Thymus (tissue), 11 donors: ENCODE measurements at regions not wholly inside any gene's neighbourhood (a gene's known extent, or its start where the extent isn't known, plus 50 kb on each side); places are given as distances from the start of the nearest gene placed in this dataset.

Source experiments
- DNase-seq, 9 donors: peaks; one replicate each; pipeline ENCODE4 v3.0.0-alpha.2; 2013; ENCODE audit warnings: low spot score in 9 of 9, low read depth in 6 of 9, missing footprints in 1 of 9
- H3K27ac ChIP-seq, 2 donors: one replicate each; pipeline ENCODE4 v1.5.1; 2013; ENCODE audit warnings: control low read depth in 1 of 2, low read depth in 1 of 2, low read length in 1 of 2, mild to moderate bottlenecking in 1 of 2, moderate library complexity in 1 of 2
- H3K27me3 ChIP-seq, 2 donors: one replicate each; pipeline ENCODE4 v1.5.1; 2013; ENCODE audit warnings: low read length in 1 of 2; ENCODE audit not compliant: control insufficient read depth in 2 of 2, insufficient read depth in 1 of 2
- H3K36me3 ChIP-seq, 2 donors: one replicate each; pipeline ENCODE4 v1.5.1; 2013; ENCODE audit warnings: low read length in 1 of 2, mild to moderate bottlenecking in 1 of 2, moderate library complexity in 1 of 2; ENCODE audit not compliant: control insufficient read depth in 2 of 2, insufficient read depth in 2 of 2
- H3K4me1 ChIP-seq, 2 donors: one replicate each; pipeline ENCODE4 v1.5.1; 2013; ENCODE audit warnings: low read length in 2 of 2; ENCODE audit not compliant: control insufficient read depth in 2 of 2, insufficient read depth in 2 of 2
- H3K4me3 ChIP-seq, 2 donors: one replicate each; pipeline ENCODE4 v1.5.1; 2013; ENCODE audit warnings: low read length in 2 of 2, control low read depth in 1 of 2, mild to moderate bottlenecking in 1 of 2
- H3K9me3 ChIP-seq, 2 donors: one replicate each; pipeline ENCODE4 v1.5.1; 2013; ENCODE audit warnings: low read length in 1 of 2, mild to moderate bottlenecking in 1 of 2; ENCODE audit not compliant: control insufficient read depth in 2 of 2, insufficient read depth in 1 of 2
- WGBS: extraction: QIAGEN DNeasy Blood & Tissue Kit; methylation state at CpG from one replicate; pipeline ENCODE4 v1.1.7; 2013; 5-methylcytosine and 5-hydroxymethylcytosine counted together
- donor health status: healthy.

DNA sequence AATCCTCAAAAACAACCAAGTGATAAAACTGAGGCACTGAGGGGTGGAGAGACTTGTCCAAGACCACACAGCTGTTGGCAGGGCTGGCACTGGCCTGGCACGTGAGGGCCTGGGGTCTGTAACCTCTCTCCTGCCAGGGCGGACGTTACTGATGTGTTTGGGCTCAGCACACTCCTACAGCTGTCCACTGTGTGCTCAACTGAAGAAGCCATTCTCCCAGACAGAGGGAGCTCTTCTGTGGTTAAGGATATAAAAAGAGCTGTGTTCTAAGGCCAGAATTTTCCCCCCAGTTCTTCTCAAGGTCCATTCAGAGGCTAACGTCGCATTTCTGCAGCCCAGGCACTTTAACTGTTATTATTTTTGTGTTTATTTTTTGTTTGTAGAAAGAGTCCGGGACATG lies 429.0 kb upstream of the ATP11B start:
- H3K9me3 ChIP-seq: no peaks in the 10 kb centered on the region
- H3K4me3 ChIP-seq: no peak overlapping the region
- no peaks in the 10 kb centered on the region for H3K36me3 ChIP-seq
- H3K27me3 ChIP-seq: no peaks in the 10 kb centered on the region
- WGBS: 88% methylated on average over 6 of the region's 6 CpGs
- DNase-seq: no peak
- H3K4me1 ChIP-seq: no peaks in the 10 kb centered on the region
- H3K27ac ChIP-seq: no peak overlapping the region

DNA sequence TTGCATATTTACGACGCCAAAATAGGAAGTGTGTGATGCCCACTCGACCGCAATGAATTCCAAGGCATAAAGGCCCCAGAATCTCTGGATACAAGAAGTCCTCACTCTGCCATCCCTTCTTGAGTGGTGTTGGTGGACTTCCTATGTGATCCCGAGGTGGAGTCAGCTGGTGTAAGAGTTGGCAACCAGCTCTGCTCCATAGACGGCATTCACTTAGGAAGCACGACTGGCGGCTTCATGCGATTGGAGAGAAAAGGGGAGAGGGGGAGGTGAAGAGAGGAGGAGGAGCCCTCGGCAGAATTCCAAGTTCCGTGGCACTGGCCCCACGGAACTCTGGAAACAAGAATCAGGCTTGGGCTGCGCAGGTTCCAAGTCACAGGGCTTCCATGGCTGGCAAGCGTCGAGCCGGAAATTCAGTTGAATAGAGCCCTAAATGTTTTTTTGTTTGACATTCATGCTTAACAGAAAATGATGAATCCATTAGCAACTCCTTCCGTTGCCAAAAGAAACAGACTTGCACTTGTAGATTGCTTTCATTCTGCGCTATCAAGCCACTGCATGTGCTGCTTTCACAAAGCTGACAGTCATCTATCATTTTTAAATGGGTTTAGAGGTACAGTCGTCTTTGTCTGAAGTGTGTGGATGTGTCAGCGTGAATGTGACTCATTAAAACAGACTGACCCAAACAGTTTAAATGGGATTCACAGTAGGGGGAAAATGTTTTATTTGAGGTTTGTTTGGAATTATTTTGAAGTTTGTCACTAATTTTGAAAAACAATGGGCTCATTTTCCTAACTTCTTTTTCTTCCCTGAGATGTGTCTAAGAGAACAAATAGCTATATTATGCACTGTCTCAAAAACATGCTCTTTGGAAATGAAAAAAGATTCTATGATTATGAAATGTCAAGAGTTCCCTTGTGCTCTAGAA lies 428.3 kb upstream of the ATP11B start:
- Histone ChIP-seq H3K27me3 (no peaks in the 10 kb centered on the region), H3K4me3 (no peak overlapping the region), H3K36me3 (no peaks in the 10 kb centered on the region), H3K9me3 (no peaks in the 10 kb centered on the region), H3K4me1 (no peaks in the 10 kb centered on the region), H3K27ac (peak overlapping the region in 1 of 2 donors; percentile 16)
- WGBS: 85% methylated on average over 20 of the region's 20 CpGs
- peak in 2 of 9 donors; percentile 10 to 19 for DNase-seq

DNA sequence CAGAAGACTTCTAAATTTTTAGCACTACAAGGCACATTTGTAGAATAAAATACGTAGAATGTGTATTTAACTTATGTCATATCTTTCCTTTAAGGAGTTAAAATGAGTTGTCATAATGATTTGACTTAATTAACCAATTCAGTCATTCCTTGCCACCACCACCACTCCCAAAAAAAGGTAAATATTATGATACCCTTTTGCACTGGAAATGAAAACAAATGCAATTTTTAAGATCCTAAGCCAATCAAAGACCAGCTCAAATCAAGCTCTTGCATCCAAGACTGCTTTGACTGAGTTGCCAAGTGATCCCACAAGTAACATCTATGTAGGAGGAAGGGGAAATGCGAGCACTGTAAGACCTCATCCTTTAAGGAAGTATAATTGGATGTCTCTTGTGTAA lies 426.6 kb upstream of the ATP11B start:
- WGBS: 86% methylated on average over 2 of the region's 2 CpGs
- Histone ChIP-seq H3K36me3 (no peaks in the 10 kb centered on the region), H3K4me3 (no peak overlapping the region), H3K27ac (no peak overlapping the region), H3K9me3 (no peaks in the 10 kb centered on the region), H3K27me3 (no peaks in the 10 kb centered on the region), H3K4me1 (no peaks in the 10 kb centered on the region)
- DNase-seq: no peak

DNA sequence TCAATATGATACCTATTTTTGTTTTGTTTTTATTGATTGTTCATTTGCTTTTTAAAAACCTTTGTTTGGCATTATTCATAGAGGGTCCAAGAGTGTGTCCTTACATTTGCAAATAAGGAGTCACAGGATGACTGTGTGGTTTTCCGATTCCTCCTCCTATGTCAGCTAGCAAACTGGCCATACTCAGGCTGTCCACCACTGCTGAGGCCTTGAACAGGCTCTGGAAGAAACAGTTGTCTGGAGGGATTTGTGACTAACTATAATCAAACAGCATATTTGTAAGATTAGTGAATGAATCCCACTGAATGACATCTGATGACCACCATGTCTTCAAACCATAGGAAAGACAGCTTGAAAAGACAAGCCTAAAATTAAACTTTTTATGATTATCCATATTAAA lies 423.4 kb upstream of the ATP11B start:
- no peak overlapping the region for H3K4me3 ChIP-seq
- WGBS: 97% methylated on average over 1 of the region's 1 CpG
- H3K27me3 ChIP-seq: no peaks in the 10 kb centered on the region
- no peaks in the 10 kb centered on the region for H3K9me3 ChIP-seq
- no peak for DNase-seq
- no peaks in the 10 kb centered on the region for H3K36me3 ChIP-seq
- no peaks in the 10 kb centered on the region for H3K4me1 ChIP-seq
- H3K27ac ChIP-seq: no peak overlapping the region

DNA sequence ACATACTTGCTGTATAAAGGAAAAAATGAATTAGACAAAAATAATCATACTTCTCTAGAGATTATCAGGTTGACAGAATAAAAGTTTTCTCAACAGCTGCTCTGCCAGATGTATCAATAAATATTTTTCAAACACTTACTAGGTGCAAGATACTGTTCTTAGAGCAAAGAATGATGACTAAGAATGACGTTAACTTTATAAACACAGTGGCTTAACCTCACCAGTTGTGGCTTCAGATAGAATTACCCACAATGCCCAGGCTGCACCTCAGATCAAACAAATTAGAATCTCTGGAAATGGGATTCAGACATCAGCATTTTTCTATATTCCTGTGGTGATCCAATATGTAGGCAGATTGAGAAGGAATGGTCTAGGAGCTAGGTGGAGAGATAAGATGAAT lies 422.4 kb upstream of the ATP11B start:
- no peaks in the 10 kb centered on the region for H3K36me3 ChIP-seq
- 93% methylated on average over 1 of the region's 1 CpG for WGBS
- no peak overlapping the region for H3K27ac ChIP-seq
- no peaks in the 10 kb centered on the region for H3K4me1 ChIP-seq
- no peaks in the 10 kb centered on the region for H3K27me3 ChIP-seq
- no peak overlapping the region for H3K4me3 ChIP-seq
- no peak for DNase-seq
- H3K9me3 ChIP-seq: no peaks in the 10 kb centered on the region

DNA sequence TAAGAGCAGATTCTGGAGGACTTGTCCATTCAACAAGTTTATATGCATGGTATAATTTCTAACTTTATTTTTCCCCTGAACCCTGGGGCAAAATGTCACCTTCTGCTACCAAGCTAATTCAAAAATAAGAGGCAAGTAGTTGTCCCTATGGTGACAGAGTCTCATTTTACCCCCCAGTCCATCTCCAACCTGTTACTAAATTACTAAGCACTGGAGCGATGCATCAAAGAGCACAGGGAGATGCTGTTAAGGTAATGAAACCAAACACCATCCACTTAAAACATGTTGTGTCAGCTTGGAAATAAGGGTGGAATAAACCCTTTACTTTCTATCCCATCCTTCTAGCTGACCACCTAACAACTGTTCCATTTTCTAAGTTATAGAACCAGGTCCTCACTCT lies 417.4 kb upstream of the ATP11B start:
- no peaks in the 10 kb centered on the region for H3K36me3 ChIP-seq
- no peak overlapping the region for H3K4me3 ChIP-seq
- no peaks in the 10 kb centered on the region for H3K9me3 ChIP-seq
- H3K27me3 ChIP-seq: no peaks in the 10 kb centered on the region
- no peaks in the 10 kb centered on the region for H3K4me1 ChIP-seq
- no peak for DNase-seq
- H3K27ac ChIP-seq: no peak overlapping the region
- WGBS: 95% methylated on average over 1 of the region's 1 CpG

DNA sequence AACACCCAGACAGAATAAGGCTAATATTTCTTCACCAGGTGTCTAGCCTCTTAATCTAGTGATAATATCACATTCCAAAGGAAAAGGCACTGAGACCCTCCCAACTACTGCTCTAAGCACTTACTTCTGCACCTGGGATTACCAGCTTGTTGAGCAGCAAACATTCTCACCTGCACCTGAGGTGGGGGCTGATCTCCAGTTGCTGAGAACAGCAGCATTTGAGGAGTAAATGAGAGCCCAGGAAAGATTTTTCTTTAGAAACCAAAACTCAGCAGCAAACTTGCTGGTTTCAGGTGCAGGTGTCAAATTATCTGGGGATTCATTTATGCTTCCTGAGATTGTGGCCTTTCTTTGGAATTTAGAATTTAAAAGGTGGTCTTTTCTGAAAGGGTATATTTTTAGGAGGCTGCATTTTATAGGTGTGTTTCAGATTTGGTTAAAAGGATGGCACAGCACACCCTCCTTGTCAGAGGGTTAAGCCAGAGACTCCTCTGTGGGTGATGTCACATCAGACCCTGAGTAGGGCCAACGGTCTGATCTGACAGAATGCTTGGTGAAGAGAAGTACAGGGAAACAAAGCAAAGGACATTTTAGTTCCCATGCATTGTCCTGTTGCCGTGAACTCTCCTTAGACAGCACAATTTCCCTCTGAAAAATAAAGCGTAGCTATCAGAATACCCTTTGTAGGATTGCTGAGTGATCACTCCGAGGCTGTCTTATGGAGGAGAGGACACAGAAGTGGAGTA lies 411.0 kb upstream of the ATP11B start:
- no peaks in the 10 kb centered on the region for H3K27me3 ChIP-seq
- no peak overlapping the region for H3K27ac ChIP-seq
- no peaks in the 10 kb centered on the region for H3K4me1 ChIP-seq
- WGBS: 90% methylated on average over 4 of the region's 4 CpGs
- no peak overlapping the region for H3K4me3 ChIP-seq
- no peaks in the 10 kb centered on the region for H3K9me3 ChIP-seq
- no peaks in the 10 kb centered on the region for H3K36me3 ChIP-seq
- DNase-seq: no peak

DNA sequence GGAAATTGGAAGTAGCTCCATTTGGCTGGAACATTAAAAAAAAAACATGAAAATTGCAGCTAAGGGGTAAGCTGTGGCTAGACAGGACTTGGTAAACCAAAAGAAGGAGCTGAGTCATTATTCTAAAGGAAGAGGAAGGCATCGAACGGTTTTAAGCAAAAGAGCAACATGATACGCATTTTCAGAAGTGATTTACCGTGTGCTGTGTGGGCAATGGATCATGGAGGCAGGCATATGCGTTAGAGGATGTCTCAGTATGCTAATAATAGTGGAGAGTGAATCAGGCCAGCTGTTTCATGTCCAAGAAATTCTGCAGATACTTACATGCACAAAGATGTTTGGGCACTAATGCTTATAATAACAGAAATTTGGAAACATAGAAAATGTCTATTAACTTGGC lies 409.1 kb upstream of the ATP11B start:
- DNase-seq: no peak
- Histone ChIP-seq H3K27ac (no peak overlapping the region), H3K36me3 (no peaks in the 10 kb centered on the region), H3K9me3 (no peaks in the 10 kb centered on the region), H3K27me3 (no peaks in the 10 kb centered on the region), H3K4me1 (no peaks in the 10 kb centered on the region), H3K4me3 (no peak overlapping the region)
- WGBS: 5% methylated on average over 5 of the region's 5 CpGs

DNA sequence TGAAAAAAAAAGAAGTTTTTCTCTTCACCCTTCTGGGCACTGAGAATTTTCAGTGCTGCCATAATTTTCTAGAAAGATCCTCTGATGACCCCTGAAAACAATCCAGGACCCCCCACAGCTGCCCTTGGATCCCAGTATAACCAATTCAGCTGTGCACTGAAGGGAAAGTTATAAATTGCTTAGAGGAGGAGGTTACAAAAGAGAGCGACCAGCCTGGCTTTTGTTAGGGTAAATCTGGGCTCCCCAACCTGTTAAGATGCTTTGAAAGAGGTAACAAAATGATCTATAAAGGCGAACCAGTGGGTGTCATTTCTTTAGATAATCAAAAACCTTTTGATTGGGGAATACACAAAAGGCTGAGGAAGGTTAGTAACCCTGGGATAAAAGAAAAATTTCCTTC lies 407.9 kb upstream of the ATP11B start:
- H3K36me3 ChIP-seq: no peaks in the 10 kb centered on the region
- H3K27me3 ChIP-seq: no peaks in the 10 kb centered on the region
- H3K4me1 ChIP-seq: no peaks in the 10 kb centered on the region
- H3K9me3 ChIP-seq: no peaks in the 10 kb centered on the region
- DNase-seq: no peak
- 91% methylated on average over 2 of the region's 2 CpGs for WGBS
- no peak overlapping the region for H3K4me3 ChIP-seq
- no peak overlapping the region for H3K27ac ChIP-seq
